Osteoblast (primary cell): ENCODE measurements at regions not wholly inside any gene's neighbourhood (a gene's known extent, or its start where the extent isn't known, plus 50 kb on each side); places are given as distances from the start of the nearest gene placed in this dataset.

Experiments
- DNase-seq: peaks from one replicate; pipeline ENCODE4 v3.0.0; 2011; ENCODE audit warnings: low spot score, mixed read lengths; ENCODE audit not compliant: insufficient read length; ENCODE audit errors: missing footprints
- H2AFZ ChIP-seq: 2 replicates; pipeline ENCODE4 v1.6.0; 2011; ENCODE audit warnings: mild to moderate bottlenecking, low read length
- H3K27ac ChIP-seq: 2 replicates; pipeline ENCODE4 v1.5.1; 2011; ENCODE audit warnings: mild to moderate bottlenecking, low read depth, low read length, moderate library complexity
- H3K27me3 ChIP-seq: 2 replicates; pipeline ENCODE4 v1.6.0; 2012; ENCODE audit warnings: mild to moderate bottlenecking, control low read depth, inconsistent platforms, low read length, moderate library complexity; ENCODE audit not compliant: insufficient read depth
- H3K36me3 ChIP-seq: 2 replicates; pipeline ENCODE4 v1.5.1; 2011; ENCODE audit warnings: mild to moderate bottlenecking, low read length, control low read depth, moderate library complexity; ENCODE audit not compliant: insufficient read depth
- H3K4me1 ChIP-seq: 2 replicates; pipeline ENCODE4 v1.5.1; 2011; ENCODE audit warnings: mild to moderate bottlenecking, low read length, control low read depth, moderate library complexity; ENCODE audit not compliant: insufficient read depth
- H3K4me2 ChIP-seq: 2 replicates; pipeline ENCODE4 v1.6.0; 2011; ENCODE audit warnings: mild to moderate bottlenecking, low read length; ENCODE audit not compliant: insufficient read depth
- H3K4me3 ChIP-seq: fragments of 200-600 bp; sonication (generic); 3 replicates; pipeline ENCODE4 v1.5.1; 2012; ENCODE audit warnings: mild to moderate bottlenecking, low read length, inconsistent platforms; ENCODE audit not compliant: insufficient read depth
- H3K79me2 ChIP-seq: 2 replicates; pipeline ENCODE4 v1.6.0; 2012; ENCODE audit warnings: mild to moderate bottlenecking, low read length, control low read depth, inconsistent platforms; ENCODE audit not compliant: insufficient read depth
- H3K9me3 ChIP-seq: 2 replicates; pipeline ENCODE4 v1.5.1; 2011; ENCODE audit warnings: low read depth, low read length, control low read depth
- H4K20me1 ChIP-seq: 2 replicates; pipeline ENCODE4 v1.6.0; 2012; ENCODE audit warnings: mild to moderate bottlenecking, low read length, control low read depth; ENCODE audit not compliant: insufficient read depth
- TF ChIP-seq, protein P1 (sequence below): IDR thresholded peaks from 2 replicates; pipeline ENCODE4 v1.5.1; 2011; ENCODE audit warnings: mild to moderate bottlenecking, low read depth, low read length, moderate library complexity; ENCODE audit errors: extremely low read depth

DNA sequence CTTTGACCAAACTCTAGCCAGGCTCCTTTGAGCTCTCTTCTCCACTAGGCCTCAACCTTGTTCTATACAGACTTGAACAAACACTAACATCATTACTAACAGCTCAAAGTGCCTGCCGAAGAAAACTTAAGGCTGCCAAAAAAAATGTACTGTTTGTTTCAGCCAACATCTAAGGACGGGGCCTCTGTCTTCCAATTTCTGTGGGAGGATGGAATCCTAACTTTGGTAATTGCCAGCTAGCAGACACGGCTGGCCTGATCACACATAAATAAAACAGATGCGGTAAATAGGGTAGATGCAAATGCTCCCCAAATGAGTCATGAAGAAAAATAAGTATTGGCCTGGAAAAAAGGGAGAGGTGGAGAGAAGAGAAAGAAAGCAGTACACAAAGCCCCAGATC, 394.3 kb downstream of the TMEM135 start:
- no peak overlapping the region for H3K4me2 ChIP-seq
- DNase-seq = no peak
- H3K27ac ChIP-seq = peak overlapping the region; percentile 47

DNA sequence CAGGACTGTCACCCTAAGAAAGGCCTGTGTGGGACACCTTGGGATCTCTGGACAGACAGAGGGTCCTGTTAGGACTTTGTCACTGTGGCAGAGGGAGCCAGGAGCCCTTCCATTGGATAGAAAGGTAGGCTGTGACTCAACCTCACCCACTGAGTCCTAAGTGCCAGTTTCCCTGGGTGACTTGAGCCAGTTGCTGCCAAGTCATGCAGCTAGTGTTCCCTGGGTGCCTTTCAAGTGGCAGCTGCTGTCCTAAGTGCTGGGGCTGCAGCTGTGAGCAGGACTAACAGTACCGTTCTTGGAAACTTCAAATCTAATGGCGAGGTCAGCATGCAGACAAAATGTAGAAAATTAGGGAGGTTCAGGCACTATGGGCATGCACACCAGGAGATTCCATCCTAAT, 393.7 kb downstream of the TMEM135 start:
- peak overlapping the region; percentile 47 for H3K27ac ChIP-seq

More for the DNA sequence above, 394.3 kb downstream of the TMEM135 start:
- TF ChIP-seq, protein P1, sequence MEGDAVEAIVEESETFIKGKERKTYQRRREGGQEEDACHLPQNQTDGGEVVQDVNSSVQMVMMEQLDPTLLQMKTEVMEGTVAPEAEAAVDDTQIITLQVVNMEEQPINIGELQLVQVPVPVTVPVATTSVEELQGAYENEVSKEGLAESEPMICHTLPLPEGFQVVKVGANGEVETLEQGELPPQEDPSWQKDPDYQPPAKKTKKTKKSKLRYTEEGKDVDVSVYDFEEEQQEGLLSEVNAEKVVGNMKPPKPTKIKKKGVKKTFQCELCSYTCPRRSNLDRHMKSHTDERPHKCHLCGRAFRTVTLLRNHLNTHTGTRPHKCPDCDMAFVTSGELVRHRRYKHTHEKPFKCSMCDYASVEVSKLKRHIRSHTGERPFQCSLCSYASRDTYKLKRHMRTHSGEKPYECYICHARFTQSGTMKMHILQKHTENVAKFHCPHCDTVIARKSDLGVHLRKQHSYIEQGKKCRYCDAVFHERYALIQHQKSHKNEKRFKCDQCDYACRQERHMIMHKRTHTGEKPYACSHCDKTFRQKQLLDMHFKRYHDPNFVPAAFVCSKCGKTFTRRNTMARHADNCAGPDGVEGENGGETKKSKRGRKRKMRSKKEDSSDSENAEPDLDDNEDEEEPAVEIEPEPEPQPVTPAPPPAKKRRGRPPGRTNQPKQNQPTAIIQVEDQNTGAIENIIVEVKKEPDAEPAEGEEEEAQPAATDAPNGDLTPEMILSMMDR = no peak
- Histone ChIP-seq H3K36me3 (no peaks in the 10 kb centered on the region), H3K4me3 (no peak overlapping the region), H4K20me1 (no peaks in the 10 kb centered on the region), H3K79me2 (no peaks in the 10 kb centered on the region), H3K27me3 (no peaks in the 10 kb centered on the region), H3K4me1 (peaks cover 31% of the 10 kb centered on the region), H2AFZ (no peak overlapping the region), H3K9me3 (no peaks in the 10 kb centered on the region)

DNA sequence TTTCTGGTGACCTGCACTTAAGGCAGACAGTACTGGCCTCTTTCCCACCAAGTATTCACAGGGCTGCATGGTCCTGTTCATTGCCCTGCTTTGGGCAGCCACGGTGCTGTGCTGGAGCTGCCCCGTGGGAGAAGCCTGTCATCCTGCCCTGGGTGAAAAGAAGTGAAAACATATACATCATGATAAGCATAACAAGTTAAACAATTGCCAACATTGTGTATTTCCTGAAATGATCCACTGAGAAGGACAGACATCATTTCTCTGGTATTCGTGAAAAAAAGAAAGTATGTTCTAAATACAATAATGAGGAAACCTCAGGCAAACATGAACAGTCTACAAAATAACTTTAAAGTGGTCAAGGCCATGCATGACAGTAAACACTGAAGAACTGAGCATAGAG, 393.1 kb downstream of the TMEM135 start:
- Histone ChIP-seq H3K27ac (no peak overlapping the region), H3K79me2 (no peaks in the 10 kb centered on the region), H3K9me3 (no peaks in the 10 kb centered on the region), H3K4me3 (no peak overlapping the region), H3K27me3 (no peaks in the 10 kb centered on the region), H3K4me1 (peaks cover 36% of the 10 kb centered on the region), H4K20me1 (no peaks in the 10 kb centered on the region), H3K4me2 (no peak overlapping the region), H3K36me3 (no peaks in the 10 kb centered on the region), H2AFZ (peak overlapping the region; percentile 32)
- TF ChIP-seq, protein P1 = no peak
- peak; percentile 13 for DNase-seq

More for the DNA sequence above, 393.7 kb downstream of the TMEM135 start:
- peaks cover 32% of the 10 kb centered on the region for H3K4me1 ChIP-seq
- no peaks in the 10 kb centered on the region for H4K20me1 ChIP-seq
- H2AFZ ChIP-seq = no peak overlapping the region
- H3K9me3 ChIP-seq = no peaks in the 10 kb centered on the region
- no peak for DNase-seq
- TF ChIP-seq, protein P1 = no peak
- no peak overlapping the region for H3K4me3 ChIP-seq
- H3K79me2 ChIP-seq = no peaks in the 10 kb centered on the region
- H3K36me3 ChIP-seq = no peaks in the 10 kb centered on the region
- H3K4me2 ChIP-seq = no peak overlapping the region
- no peaks in the 10 kb centered on the region for H3K27me3 ChIP-seq

DNA sequence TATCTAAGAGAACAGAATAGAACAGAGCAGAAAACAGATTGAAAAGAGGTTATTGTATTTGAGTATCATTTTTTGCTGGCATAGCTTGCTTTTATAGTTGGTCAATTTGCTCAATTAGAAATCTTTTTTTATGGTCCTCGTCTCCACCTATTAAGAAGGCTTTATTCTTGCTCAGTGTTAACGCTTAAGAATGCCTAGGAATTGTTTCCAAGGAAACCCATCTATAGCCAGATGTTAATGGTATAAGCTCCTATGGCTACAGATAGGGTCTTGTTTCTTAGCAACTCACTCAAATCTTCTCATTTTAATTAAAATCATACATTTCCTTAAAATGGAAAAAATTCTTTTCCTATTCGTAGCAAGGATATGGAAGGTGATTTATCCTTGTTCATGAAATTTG, 392.3 kb downstream of the TMEM135 start:
- H3K36me3 ChIP-seq = no peaks in the 10 kb centered on the region
- no peak overlapping the region for H2AFZ ChIP-seq
- H3K9me3 ChIP-seq = no peaks in the 10 kb centered on the region
- no peaks in the 10 kb centered on the region for H3K79me2 ChIP-seq
- peaks cover 44% of the 10 kb centered on the region for H3K4me1 ChIP-seq
- DNase-seq = no peak
- no peak overlapping the region for H3K4me3 ChIP-seq
- H3K27me3 ChIP-seq = no peaks in the 10 kb centered on the region
- TF ChIP-seq, protein P1 = no peak
- H4K20me1 ChIP-seq = no peaks in the 10 kb centered on the region
- H3K27ac ChIP-seq = no peak overlapping the region
- no peak overlapping the region for H3K4me2 ChIP-seq
